Common myeloid progenitor, CD34-positive (primary cell): ENCODE measurements at regions not wholly inside any gene's neighbourhood (a gene's known extent, or its start where the extent isn't known, plus 50 kb on each side); places are given as distances from the start of the nearest gene placed in this dataset.

ENCODE experiments used
- CTCF ChIA-PET: fragments of 350-600 bp; sonication (Branson Sonifier 250); formaldehyde crosslinking; loops from one replicate; lab custom pipeline; 2021; ENCODE audit warnings: antibody characterized with exemption; lab: Charles Lee
- POLR2A ChIA-PET: fragments of 350-600 bp; sonication (Branson Sonifier 250); formaldehyde crosslinking; loops from one replicate; lab custom pipeline; 2021; ENCODE audit warnings: antibody characterized with exemption; lab: Charles Lee
- DNase-seq, 3 donors: peaks; one replicate each; pipeline versions ENCODE4 v3.0.0 to v3.0.0-alpha.2; 2013
- H3K27ac ChIP-seq, 2 experiments: 1 replicate in 1 of 2; 2 replicates in 1 of 2; pipeline ENCODE4 v1.7.0; 2013; ENCODE audit warnings: inconsistent platforms in 2 of 2, low read length in 2 of 2, mild to moderate bottlenecking in 2 of 2, low read depth in 1 of 2, moderate library complexity in 1 of 2; ENCODE audit not compliant: severe bottlenecking in 2 of 2, insufficient read depth in 1 of 2, poor library complexity in 1 of 2
- H3K27me3 ChIP-seq, 5 experiments: replicated peaks in 2 of 5; 1 replicate in 3 of 5; 2 replicates in 2 of 5; pipeline versions ENCODE4 v1.6.1 to v1.7.0; 2013; ENCODE audit warnings: low read length in 4 of 5, mild to moderate bottlenecking in 2 of 5, moderate library complexity in 2 of 5, inconsistent platforms in 1 of 5; ENCODE audit not compliant: insufficient read depth in 5 of 5, control insufficient read depth in 4 of 5
- H3K36me3 ChIP-seq, 4 experiments: 1 replicate in 2 of 4; 2 replicates in 2 of 4; pipeline versions ENCODE4 v1.6.1 to v1.7.0; 2013; ENCODE audit warnings: low read length in 3 of 4, control low read depth in 1 of 4, mild to moderate bottlenecking in 1 of 4; ENCODE audit not compliant: control insufficient read depth in 4 of 4, insufficient read depth in 4 of 4
- H3K4me1 ChIP-seq, 4 experiments: 1 replicate in 3 of 4; 2 replicates in 1 of 4; pipeline versions ENCODE4 v1.6.1 to v1.7.1; 2013; ENCODE audit warnings: low read length in 3 of 4, mild to moderate bottlenecking in 3 of 4, control low read depth in 1 of 4, inconsistent platforms in 1 of 4, moderate library complexity in 1 of 4; ENCODE audit not compliant: control insufficient read depth in 4 of 4, insufficient read depth in 4 of 4; ENCODE audit errors: control extremely low read depth in 1 of 4
- H3K4me3 ChIP-seq, 7 experiments: 1 replicate in 4 of 7; 2 replicates in 3 of 7; pipeline versions ENCODE4 v1.5.1 to v1.7.0; 2013; ENCODE audit warnings: mild to moderate bottlenecking in 7 of 7, low read length in 6 of 7, moderate library complexity in 6 of 7, inconsistent platforms in 2 of 7, low read depth in 2 of 7, control low read depth in 1 of 7; ENCODE audit not compliant: insufficient read depth in 4 of 7, control insufficient read depth in 1 of 7; ENCODE audit errors: extremely low read depth in 1 of 7
- H3K9me3 ChIP-seq, 5 experiments: 1 replicate in 4 of 5; 2 replicates in 1 of 5; pipeline versions ENCODE4 v1.6.1 to v1.7.1; 2013; ENCODE audit warnings: low read length in 4 of 5, mild to moderate bottlenecking in 2 of 5, inconsistent platforms in 1 of 5, low read depth in 1 of 5, moderate library complexity in 1 of 5; ENCODE audit not compliant: control insufficient read depth in 4 of 5, insufficient read depth in 2 of 5; ENCODE audit errors: control extremely low read depth in 1 of 5
- WGBS: methylation state at CpG from one replicate; pipeline ENCODE4 v1.1.5; 2013; ENCODE audit not compliant: insufficient coverage; 5-methylcytosine and 5-hydroxymethylcytosine counted together

GRCh38 chr2:153386481-153386897, 92.1 kb downstream of the RPRM start:
- H3K9me3 ChIP-seq: peaks cover 0 to 4% (median 0%) of the 10 kb centered on the region in 5 experiments
- no peak overlapping the region for H3K4me3 ChIP-seq
- ChIA-PET POLR2A (no interaction called here), CTCF (no interaction called here)
- no peaks in the 10 kb centered on the region for H3K27me3 ChIP-seq
- DNase-seq: no peak
- no peak overlapping the region for H3K27ac ChIP-seq
- no peaks in the 10 kb centered on the region for H3K36me3 ChIP-seq
- H3K4me1 ChIP-seq: no peaks in the 10 kb centered on the region
- no CpG with 5 or more reads among the region's 2 CpGs for WGBS

DNA sequence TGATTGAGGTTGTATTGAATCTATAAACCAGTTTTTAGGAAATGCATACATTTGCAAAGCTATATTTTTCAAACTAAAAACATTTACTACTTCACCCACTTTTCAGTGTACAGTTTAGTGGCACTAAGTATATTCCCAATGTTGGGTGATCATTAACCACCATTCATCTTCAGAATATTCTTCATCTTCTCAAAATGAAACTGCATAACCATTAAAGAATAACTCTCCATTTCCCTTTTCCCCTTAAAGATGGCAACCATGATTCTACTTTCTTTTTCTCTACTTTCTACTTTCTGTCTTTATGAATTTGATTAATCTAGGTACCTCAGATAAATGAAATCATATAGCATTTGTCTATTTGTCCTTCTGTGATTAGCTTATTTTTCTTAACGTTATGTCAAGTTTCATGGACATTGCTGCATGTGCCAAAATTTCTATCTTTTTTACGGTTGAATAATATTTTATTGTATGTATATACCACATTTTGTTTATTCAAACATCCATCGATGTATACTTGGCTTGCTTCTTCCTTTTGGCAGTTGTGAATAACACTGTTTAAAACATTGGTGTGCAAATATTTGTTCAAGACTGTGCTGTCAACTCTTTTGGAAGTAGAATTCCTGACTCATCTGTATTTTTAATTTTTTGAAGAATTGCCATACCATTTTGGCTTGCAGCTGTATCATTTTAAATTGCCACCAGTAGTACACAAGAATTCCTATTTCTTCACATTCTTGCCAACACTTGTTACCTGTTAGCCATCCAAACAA, 104.9 kb downstream of the RPRM start:
- no peak for DNase-seq
- H3K27ac ChIP-seq: no peak overlapping the region
- H3K9me3 ChIP-seq: no peaks in the 10 kb centered on the region
- H3K4me1 ChIP-seq: no peaks in the 10 kb centered on the region
- H3K4me3 ChIP-seq: no peak overlapping the region
- H3K27me3 ChIP-seq: no peaks in the 10 kb centered on the region
- ChIA-PET CTCF (no interaction called here), POLR2A (no interaction called here)
- no peaks in the 10 kb centered on the region for H3K36me3 ChIP-seq
- WGBS: no CpG with 5 or more reads among the region's 3 CpGs

DNA sequence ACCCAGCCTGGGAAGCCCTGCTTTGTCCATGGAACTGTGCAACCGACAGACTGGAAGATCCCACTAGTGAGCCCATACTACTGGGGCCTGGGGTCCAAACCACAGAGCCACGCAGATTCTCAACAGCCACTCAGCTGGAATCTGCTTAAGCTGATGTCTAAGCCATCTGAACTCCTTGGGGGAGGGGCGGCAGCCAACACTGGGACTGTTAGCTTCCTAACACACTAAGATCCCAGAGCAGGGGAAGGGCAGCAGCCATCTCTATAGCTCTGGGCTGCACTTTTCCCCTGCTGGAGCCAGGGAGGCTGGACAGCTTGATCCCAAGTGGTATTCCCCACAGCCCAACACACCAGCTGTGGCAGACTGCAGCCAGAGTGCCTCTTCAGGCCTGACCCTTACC, 118.3 kb downstream of the RPRM start:
- H3K9me3 ChIP-seq: peaks cover 0 to 2% (median 0%) of the 10 kb centered on the region in 5 experiments
- no peaks in the 10 kb centered on the region for H3K36me3 ChIP-seq
- no peak overlapping the region for H3K27ac ChIP-seq
- CTCF ChIA-PET: no interaction called here
- no peaks in the 10 kb centered on the region for H3K27me3 ChIP-seq
- 92% methylated on average over 3 of the region's 3 CpGs for WGBS
- POLR2A ChIA-PET: no interaction called here
- no peak for DNase-seq
- no peaks in the 10 kb centered on the region for H3K4me1 ChIP-seq
- no peak overlapping the region for H3K4me3 ChIP-seq

- POLR2A ChIA-PET: no interaction called here
Observed at GRCh38 chr2:153354377-153354776, 124.2 kb downstream of the RPRM start.

DNA sequence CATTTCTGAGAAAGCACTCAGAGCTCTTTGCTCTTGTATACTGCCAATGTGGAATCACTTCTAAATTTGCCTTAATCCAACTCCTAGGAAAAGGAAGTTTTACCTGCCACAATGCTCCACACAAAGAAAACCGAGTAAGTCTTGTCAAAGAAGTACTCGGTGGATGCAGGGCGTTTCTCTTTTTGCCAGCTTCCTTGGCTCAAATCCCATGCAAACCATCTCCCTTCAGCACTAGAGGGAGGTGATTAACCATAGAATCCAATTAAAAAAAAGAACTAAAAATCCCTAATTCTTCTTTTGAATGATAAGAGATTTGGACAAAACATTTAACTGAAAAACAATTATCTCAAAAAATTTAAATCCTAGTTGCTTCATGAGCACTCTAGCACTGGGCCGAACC, 129.0 kb downstream of the RPRM start:
- no peak for DNase-seq
- 93% methylated on average over 3 of the region's 4 CpGs for WGBS
- CTCF ChIA-PET: no interaction called here
- Histone ChIP-seq H3K27me3 (no peaks in the 10 kb centered on the region), H3K4me3 (no peak overlapping the region), H3K27ac (no peak overlapping the region), H3K4me1 (no peaks in the 10 kb centered on the region), H3K9me3 (no peaks in the 10 kb centered on the region), H3K36me3 (no peaks in the 10 kb centered on the region)
- POLR2A ChIA-PET: no interaction called here

More at GRCh38 chr2:153354377-153354776, 124.2 kb downstream of the RPRM start:
- Histone ChIP-seq H3K27ac (no peak overlapping the region), H3K9me3 (no peaks in the 10 kb centered on the region), H3K4me3 (no peak overlapping the region), H3K4me1 (no peaks in the 10 kb centered on the region), H3K36me3 (no peaks in the 10 kb centered on the region), H3K27me3 (no peaks in the 10 kb centered on the region)
- no CpG with 5 or more reads among the region's 1 CpG for WGBS
- CTCF ChIA-PET: no interaction called here
- no peak for DNase-seq

DNA sequence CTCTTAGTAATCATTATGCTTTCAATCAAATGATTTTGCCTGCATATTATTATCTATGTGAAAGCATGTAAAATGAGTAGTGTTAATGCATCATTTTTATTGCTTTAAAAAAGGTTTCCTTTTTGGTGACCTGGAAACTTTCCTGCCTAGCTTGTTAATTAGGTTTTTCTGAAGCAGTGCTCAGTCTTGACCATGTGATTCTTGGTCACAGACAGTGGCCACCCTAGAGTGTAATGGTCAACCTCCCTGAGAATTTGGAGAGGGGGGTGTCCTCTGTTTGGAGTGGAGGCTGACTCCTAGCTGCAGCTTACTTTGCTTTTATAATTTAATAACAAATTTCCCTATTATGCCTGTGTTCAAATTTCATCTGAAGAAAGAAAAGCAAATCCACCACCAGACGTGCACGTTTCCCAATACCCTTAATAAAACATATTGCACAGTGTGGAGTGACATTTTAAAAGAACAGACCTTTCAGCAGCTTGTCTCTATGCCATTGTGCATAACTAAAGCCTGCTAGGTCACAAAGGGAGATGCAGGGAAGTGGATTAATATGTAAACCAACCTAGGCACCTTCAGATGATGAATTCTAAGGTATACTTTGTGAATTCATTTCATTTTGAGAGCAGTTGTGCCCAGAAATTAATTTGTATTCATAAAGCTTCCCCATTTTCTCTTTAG, 130.6 kb downstream of the RPRM start:
- Histone ChIP-seq H3K4me3 (no peak overlapping the region), H3K27me3 (no peaks in the 10 kb centered on the region), H3K9me3 (no peaks in the 10 kb centered on the region), H3K36me3 (no peaks in the 10 kb centered on the region), H3K27ac (no peak overlapping the region), H3K4me1 (no peaks in the 10 kb centered on the region)
- ChIA-PET POLR2A (no interaction called here), CTCF (no interaction called here)
- no CpG with 5 or more reads among the region's 2 CpGs for WGBS
- DNase-seq: no peak

DNA sequence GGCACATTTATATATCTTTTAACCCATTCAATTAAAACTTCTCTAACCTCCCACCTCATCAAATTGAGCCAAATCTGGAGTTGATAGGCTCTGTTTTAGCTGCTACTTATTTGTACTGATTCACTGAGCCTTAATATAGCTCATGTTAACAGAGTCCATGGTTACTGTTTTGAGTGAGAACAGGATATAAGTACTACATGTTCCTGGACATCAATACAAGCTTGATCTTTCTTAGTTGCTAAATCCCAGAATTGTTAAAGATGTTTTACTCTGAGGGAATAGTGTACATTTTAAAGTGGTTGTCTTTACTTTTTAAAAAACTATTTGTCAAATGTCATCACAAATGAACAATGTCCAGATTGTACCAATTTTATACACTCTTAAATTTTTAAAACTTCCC, 157.7 kb downstream of the RPRM start:
- no peak overlapping the region for H3K4me3 ChIP-seq
- no peak for DNase-seq
- H3K27me3 ChIP-seq: no peaks in the 10 kb centered on the region
- H3K9me3 ChIP-seq: no peaks in the 10 kb centered on the region
- H3K36me3 ChIP-seq: no peaks in the 10 kb centered on the region
- CTCF ChIA-PET: no interaction called here
- no peak overlapping the region for H3K27ac ChIP-seq
- no peaks in the 10 kb centered on the region for H3K4me1 ChIP-seq
- POLR2A ChIA-PET: interaction anchor here (0.6 kb wide), 1 partner anchor 943 kb away, joined by 3 read pairs; no protein-coding TSS in a partner anchor
